ENCODE measurements at regions not wholly inside any gene's neighbourhood (a gene's known extent, or its start where the extent isn't known, plus 50 kb on each side); places are given as distances from the start of the nearest gene placed in this dataset.
"Not testable (repeated sequence)": the region's sequence is repeated elsewhere in the genome, so short reads cannot be mapped to it uniquely, and the experiment has no call there.

GRCh38 chr3:8307545-8308110 is 194.0 kb upstream of the LMCD1 start:
- no peak for DNase-seq (ENCODE audit: low read depth)

GRCh38 chr3:8311321-8311720 is 190.3 kb upstream of the LMCD1 start:
- no peak for DNase-seq (ENCODE audit: low read depth)

GRCh38 chr3:8312685-8313084 is 188.9 kb upstream of the LMCD1 start:
- DNase-seq (ENCODE audit: low read depth) = no peak

- DNase-seq (ENCODE audit: low read depth) = no peak
Observed at GRCh38 chr3:8313560-8314267, 187.9 kb upstream of the LMCD1 start.

GRCh38 chr3:8315526-8315925 is 186.1 kb upstream of the LMCD1 start:
- not testable (repeated sequence) for DNase-seq (ENCODE audit: low read depth)

GRCh38 chr3:8317661-8318649 is 183.7 kb upstream of the LMCD1 start:
- no peak for DNase-seq (ENCODE audit: low read depth)

GRCh38 chr3:8319935-8320634 is 181.5 kb upstream of the LMCD1 start:
- no peak for DNase-seq (ENCODE audit: low read depth)

- DNase-seq (ENCODE audit: low read depth) = no peak
Observed at GRCh38 chr3:8320711-8321458, 180.7 kb upstream of the LMCD1 start.

GRCh38 chr3:8324747-8325146 is 176.9 kb upstream of the LMCD1 start:
- no peak for DNase-seq (ENCODE audit: low read depth)

GRCh38 chr3:8325306-8325705 is 176.3 kb upstream of the LMCD1 start:
- DNase-seq (ENCODE audit: low read depth) = no peak

GRCh38 chr3:8325833-8326232 is 175.8 kb upstream of the LMCD1 start:
- not testable (repeated sequence) for DNase-seq (ENCODE audit: low read depth)

GRCh38 chr3:8327739-8328138 is 173.9 kb upstream of the LMCD1 start:
- DNase-seq (ENCODE audit: low read depth) = no peak

- no peak for DNase-seq (ENCODE audit: low read depth)
Observed at GRCh38 chr3:8328967-8329366, 172.7 kb upstream of the LMCD1 start.

GRCh38 chr3:8329598-8329997 is 172.0 kb upstream of the LMCD1 start:
- no peak for DNase-seq (ENCODE audit: low read depth)

GRCh38 chr3:8336456-8336855 is 165.2 kb upstream of the LMCD1 start:
- DNase-seq (ENCODE audit: low read depth) = no peak

- no peak for DNase-seq (ENCODE audit: low read depth)
Observed at GRCh38 chr3:8338424-8338823, 163.2 kb upstream of the LMCD1 start.

- no peak for DNase-seq (ENCODE audit: low read depth)
Observed at GRCh38 chr3:8341821-8342247, 159.8 kb upstream of the LMCD1 start.

GRCh38 chr3:8343058-8343457 is 158.6 kb upstream of the LMCD1 start:
- DNase-seq (ENCODE audit: low read depth) = no peak

- DNase-seq (ENCODE audit: low read depth) = no peak
Observed at GRCh38 chr3:8345398-8345797, 156.2 kb upstream of the LMCD1 start.

- DNase-seq (ENCODE audit: low read depth) = no peak
Observed at GRCh38 chr3:8348076-8348475, 153.5 kb upstream of the LMCD1 start.

- no peak for DNase-seq (ENCODE audit: low read depth)
Observed at GRCh38 chr3:8352475-8352874, 149.1 kb upstream of the LMCD1 start.
